Stimulated activated naive CD4-positive, alpha-beta T cell (primary cell): ENCODE measurements at regions not wholly inside any gene's neighbourhood (a gene's known extent, or its start where the extent isn't known, plus 50 kb on each side); places are given as distances from the start of the nearest gene placed in this dataset.
A peak's percentile ranks its signal among the peaks of the same experiment; 100 is the strongest.

Experiments
- DNase-seq, 6 experiments: peaks; one replicate each; lab custom pipeline; 2025; lab: John Stamatoyannopoulos, UW

DNA sequence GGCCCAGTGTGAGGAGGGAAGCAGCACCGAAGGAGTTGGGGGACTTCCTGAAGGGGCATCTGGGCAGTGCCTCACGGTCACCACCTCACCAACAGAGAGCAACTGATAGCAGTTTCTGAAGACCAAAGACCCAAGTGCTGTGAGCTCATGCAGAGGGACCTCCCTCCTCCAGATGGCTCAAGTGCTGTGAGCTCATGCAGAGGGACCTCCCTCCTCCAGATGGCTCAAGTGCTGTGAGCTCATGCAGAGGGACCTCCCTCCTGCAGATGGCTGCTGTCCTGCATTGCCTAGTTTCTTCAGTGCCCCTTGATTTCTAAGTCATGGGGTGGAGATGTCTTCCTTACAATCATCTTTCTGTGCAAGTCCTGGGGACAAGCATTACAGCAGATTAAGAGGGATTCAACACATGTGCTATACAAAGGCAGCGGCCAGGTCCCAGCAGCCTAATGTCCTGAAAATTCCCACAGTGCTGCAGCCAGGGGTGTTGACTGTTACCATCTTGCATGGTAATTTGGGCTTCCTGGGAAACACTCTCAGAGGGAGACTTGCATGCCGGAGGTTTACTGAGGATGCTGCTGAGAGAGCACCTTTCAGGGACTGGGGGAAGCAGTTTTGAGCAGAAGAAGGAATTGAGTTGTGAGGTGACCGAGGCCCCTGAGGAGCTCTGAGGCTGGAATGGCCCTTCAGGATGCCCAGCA is 409.3 kb downstream of the GALR1 start:
- DNase-seq = no peak

DNA sequence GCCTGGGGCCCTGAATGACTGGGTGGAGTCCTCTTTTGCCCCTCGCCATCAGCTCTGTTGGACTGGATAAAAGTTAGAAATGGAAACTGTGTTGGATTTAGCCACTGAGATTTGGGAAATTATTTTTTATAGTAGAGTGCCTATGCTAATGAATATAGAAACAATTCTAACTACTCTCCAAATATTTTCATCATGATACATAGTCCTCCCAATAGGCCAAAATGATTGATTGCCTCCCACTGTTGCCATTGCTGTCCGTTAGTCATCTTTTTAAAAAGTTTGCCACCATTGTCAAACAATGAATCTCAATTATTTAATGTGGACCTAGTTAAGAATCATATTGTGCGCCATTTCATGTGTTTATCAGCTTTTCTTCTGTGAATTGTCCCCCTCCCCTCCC is 417.0 kb downstream of the GALR1 start:
- no peak for DNase-seq

DNA sequence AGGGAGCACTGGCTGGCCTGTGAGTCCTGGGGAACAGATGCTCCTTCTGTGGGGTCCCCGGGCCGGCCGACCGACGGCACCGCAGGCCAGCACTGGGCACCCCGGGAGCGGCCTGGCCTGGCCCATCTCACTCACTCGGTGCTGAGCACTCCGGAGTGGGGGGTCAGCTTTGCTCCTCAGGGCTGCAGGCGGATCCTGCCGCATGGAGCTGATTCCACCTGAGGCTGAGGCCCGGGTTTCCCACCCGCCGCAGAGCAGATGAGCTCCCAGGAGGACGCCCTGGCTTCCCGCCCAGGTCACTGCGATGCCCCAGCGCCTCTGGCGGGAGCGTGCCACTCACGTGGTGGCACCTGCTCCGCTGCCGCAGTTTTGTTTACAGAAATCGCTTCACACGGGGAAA is 418.6 kb downstream of the GALR1 start:
- DNase-seq = no peak

DNA sequence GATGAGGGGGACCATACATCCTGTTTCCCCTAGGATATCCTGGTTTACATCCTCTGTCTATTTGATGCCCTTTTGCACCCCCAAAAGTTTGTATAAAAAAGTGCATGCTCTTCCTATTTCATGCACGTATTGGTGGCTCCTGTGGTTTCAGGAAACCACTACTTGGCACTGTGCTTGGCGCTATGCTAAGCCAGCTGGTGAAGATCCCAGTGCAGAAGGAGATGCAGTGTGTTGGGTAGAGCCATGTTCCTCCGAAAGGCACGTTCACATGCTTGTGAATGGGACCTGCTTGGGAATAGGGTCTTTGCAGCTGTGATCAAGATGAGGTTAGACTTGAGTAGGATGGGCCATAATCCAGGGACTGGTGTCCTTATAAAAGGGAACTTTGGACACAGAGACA is 419.7 kb downstream of the GALR1 start:
- DNase-seq = no peak

DNA sequence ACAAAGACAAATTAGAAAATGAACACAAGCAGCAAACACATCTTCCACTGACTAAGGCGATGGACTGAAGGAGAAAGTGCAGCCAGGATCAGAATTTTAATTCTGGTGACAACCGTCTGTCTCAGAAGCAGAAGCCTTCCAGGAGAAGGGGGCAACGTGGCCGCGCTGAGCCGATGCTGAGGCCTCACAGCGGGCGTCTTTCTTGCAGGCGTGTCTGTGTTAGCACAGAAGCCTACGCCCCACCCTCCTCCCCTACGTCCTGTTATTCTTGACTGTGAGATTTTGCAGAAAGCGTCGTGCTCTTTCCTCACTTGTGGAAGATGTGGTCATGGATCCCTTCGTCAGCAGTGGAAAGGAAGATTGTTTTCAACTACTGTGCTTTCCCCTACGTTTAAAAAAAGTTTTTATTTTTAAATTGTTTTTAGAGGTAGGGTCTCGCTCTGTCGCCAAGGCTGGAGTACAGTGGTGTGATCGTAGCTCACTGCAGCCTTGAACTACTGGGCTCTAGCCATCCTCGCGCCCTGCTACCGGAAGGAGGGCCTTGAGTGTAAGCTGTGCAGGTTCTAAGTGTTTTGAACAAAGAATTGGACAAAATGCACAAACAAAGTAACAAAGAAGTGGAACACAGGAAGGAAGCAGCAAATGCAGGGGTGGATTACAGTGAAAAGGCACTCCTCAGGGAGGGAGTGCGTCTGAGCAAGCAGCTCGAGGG is 422.0 kb downstream of the GALR1 start:
- no peak for DNase-seq

DNA sequence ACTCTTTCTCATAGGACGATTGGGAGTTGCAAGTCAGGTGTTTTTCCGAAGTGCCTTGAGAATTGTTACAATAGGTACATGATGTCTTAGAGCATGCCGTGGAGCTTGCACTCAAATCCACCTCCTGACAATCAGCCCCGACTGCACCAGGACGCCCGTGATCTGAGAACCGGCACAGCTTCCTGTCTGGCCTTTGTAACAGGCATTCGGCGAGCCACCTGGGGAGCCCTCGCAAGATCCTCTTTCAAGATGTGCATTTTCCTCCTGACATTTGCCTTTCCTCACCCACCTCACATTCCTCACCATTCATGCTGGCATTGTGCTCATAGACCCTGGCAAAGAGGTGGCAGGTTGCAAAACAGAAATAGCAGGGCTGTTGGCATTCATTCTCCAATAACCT is 427.3 kb downstream of the GALR1 start:
- DNase-seq = no peak

DNA sequence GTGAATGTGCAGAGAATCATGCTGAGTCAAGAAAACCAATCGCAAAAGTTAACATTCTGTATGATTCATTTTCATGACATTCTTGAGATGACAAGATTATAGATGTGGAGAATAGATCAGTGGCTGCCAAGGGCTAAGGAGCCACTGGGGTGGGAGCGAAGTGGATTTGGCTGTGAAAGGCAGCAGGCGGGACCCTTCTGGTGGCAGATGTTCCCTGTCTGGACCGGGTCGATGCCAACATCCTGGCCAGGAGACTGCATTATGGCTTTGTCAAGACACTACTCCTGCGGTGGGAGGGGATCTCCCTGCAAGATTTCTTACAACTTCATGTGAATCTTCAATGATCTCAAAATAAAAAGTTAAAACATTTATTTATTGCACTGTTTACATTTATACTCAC is 427.9 kb downstream of the GALR1 start:
- DNase-seq = no peak

DNA sequence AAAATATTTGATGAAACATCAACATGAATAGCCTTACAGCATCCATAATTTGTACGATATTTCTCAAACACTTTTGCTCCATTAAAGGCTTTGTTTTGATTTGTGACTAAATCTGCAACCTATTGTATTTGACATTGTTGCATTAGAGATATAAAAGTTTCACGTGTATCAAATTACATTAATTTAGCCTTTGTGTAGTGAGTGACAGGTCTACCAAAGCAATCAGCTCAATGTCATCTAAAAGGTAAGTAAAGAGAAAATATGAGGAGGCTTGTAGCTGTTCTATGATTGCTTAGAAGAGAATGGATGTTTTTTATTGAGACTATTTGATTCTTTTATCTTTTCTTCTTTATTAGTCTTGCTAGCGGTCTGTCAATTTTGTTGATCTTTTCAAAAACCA is 430.2 kb downstream of the GALR1 start:
- DNase-seq = no peak

DNA sequence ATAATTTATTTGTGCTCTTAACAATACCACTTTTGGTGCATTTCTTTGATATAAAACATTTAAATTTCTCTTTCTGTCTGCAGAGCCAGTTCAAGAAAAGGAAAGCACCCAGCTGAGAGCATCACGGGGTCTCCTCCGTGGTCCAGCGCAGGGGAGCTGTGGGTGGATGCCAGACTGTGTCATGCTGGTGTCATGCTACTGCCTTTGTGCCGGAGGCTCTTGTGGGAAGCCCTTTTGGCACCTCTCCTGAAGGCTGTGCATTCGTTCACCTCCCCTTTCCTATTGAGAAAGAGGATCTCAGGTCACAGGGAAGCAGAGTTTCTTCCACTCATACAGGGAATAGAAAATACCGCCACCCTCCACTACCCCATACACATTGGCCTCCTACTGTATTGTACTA is 450.4 kb downstream of the GALR1 start:
- DNase-seq = no peak

DNA sequence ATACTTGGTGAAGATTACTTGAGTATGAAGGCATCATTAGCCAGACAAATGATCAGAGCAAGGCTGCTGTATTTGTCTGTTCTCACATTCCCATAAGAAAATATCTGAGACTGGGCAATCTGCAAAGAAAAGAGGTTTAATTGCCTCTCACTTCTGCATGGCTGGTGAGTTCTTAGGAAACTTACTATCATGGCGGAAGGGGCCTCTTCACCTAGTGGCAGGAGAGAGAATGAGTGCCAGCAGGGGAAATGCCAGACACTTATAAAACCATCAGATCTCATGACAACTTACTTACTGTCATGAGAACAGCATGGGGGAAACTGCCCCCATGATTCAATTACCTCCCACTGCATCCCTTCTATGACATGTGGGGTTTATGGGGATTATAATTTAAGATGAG is 452.3 kb downstream of the GALR1 start:
- DNase-seq = no peak

DNA sequence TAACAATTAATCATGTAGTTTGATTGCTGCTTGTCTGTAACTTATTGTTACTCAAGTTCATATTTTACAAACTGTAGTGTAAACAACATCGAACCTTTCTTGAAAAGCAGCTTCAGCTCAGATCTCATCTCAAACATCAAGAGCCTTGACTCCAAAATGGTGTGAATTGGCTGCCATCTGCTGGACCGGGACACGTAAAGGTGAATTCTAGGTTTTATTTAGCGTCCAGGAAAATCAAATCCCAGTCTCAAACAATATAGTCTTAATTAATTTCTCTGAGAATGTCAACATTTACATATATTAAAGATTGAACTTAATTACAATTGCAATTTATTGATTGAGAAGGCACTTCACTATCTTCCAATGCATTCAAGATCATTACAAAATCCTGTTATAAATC is 453.0 kb downstream of the GALR1 start:
- DNase-seq = peak in 2 of 6 experiments; percentile 2 to 13

DNA sequence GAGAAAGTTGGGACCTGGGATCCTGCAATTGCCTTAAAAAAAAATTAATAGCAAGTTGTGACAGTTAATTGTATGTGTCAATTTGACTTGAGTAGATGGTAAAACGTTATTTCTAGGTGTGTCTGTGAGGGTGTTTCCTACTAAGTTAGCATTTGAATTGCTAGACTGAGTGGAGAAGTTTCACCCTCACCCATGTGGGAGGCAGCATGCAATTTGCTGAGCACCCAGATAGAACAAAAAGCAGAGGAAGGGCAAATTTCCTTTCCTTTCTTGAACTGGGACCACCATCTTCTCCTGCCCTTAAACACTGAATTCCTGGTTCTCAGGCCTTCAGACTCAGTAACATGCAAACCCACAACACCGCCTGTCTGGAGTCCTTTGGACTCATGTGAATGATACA is 455.7 kb downstream of the GALR1 start:
- DNase-seq = no peak

DNA sequence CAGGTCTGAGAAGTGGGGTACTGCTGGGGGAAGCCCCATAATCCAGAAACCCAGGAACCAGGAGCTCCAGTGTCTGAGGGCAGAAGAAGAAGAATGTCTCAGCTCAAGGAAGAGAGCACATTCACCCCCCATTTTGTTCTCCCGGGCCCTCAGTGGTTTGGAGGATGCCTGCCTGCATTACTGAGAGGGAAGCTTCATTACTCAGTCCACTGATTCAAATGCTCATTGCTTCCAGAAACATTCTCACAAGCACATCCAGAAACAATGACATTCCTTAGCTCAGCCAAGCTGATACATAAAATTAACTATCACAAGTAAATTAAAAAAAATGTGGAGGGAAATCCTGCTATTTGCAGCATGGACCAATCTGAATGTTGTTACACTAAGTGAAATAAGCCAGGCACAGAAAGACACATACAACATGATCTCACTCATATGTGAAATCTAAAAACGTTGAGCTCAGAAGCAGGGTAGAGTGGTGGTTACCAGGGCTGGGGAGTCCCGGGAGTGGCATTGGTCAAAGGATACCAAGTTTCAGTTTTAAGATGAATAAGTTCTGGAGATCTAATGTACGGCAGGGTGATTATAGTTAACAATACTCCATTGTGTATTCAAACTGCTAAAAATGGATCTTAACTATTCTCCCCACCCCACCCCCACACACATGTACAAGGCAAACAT is 459.3 kb downstream of the GALR1 start:
- no peak for DNase-seq

DNA sequence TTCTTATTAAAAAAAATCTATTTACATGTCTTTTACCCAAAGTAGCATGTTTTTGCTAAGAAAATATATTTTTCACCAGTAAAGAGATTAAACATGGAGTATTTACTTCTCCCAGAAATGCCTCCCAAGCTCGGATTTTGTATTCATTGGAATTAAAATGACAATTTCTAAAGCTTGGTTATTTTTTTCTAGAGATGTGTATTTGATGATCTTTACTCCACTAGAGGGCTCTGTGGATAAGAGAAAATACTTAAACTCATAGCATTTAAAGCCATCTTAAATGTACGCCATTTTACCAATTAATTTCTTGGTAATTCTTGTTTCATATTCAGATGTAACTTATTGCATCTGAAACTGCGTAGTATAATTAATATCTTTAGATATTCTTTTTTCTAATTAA is 461.4 kb downstream of the GALR1 start:
- DNase-seq = no peak

DNA sequence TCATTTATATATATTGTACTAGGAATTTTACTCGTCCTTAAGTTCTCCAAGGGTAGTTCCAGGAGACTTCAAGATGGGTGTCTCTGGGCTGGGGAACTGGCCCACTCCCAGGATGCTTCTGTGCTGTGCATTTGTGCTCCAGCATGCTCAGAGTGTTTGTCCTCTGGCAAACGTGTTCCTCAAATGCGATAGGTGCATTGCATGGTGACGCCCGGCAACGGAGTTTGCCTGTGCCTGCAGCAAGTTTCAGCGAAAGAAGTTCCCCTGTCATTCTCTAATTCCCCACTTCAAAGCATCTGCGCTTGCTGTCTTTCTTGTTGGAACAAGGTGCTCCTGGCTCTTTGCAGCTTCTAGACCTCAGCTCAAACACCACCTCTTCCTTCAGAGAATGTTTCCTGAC is 465.1 kb downstream of the GALR1 start:
- DNase-seq = no peak

DNA sequence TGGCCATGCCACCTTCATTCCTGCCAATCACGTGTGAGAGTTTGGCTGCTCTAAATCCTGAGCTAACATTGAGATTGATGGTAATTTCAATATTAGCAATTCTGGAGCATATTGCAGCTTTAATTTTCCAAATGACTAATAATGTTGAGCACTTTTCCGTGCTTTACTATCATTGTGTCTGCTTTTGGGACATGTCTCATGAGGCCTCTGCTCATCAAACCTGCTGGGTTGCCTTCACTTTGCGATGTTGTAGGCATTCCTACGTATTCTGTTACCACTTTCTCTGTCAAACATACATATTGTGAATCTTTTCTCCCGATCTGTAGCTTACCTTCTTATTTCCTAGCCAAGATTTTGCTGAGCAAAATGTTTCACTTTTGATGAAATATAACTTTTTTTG is 466.6 kb downstream of the GALR1 start:
- DNase-seq = no peak

DNA sequence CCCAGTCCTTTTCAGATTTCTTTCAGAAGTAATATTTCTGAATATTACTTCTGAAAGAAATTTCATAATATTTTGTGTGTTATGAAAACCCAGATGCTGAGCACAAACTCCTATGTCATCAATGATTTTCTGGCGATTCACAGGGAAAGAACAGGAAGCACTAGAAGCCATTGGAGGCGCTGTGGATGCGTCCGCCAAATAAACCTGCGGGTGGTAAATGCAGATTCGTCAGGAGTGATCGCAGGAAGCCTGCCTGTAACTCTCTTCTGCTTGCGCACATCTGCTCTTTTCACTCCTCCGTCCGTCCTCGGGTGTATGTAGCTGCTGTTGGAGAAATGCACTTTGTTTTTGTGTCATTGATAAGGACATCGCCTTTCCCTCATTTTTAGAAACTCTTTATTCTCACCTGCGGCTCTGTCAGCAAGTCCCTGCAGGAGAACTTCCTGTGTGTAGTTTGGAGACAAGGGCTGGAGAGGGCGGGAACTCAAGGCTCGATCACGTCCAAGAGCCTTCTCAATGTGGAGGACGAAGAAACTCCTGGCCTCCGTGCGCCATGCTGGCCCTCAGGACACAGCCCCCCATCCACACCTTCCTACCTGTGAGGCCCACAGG is 483.8 kb downstream of the GALR1 start:
- DNase-seq = no peak

DNA sequence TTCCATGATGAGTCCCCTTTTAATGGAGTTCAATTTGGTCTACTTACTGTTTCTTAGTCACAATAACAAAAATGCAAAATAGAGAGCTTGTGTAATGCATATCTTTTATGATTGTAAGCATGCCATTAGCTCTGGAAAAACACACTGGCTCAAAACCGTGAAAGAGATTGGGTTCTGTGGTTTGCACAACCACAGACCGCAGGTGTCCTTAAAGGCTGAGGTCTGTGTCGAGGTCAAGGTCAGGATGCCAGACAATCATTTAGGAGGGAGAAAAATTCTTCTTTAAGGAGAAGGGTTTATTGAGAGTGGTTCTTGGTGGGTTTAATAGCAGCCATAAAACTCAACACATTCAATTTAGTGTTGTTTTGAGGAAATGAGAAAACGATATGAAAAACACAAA is 487.2 kb downstream of the GALR1 start:
- no peak for DNase-seq

DNA sequence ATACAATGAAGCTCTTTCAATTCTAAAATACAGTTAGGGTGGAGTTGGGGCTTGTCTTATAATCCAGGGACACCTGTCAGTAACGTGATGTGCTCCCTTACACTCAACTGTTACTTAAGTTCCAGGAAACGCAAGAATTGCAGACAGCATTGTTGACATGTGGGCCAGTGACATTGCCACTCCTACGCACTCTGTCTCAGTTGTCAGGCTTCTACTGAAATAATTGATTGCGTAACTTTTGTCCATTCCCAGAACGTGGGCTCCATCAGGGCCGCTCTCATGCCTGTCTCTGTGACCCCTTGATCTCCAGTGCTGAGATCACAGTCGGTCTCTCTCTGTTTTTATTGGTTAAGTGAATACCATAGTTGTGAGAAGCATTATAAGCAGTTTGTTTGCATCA is 487.8 kb downstream of the GALR1 start:
- no peak for DNase-seq

DNA sequence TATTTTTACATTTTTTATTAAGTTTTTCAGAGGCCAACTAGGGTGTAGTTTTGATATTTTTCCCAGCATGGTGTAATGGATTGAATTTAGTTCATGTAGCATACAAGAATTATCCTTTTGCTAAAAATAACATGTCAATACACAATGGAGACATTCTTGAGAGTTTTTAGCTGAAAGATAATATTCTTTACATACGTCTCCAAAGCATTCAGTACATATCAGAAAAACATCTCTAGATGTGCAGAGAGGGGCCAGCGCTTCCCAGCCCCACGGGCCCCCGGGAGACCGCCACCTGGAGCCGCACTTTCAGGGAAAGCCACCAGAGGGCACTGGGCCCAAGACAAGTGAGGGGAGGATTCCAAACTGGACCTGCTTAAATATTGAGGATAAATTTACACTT is 499.4 kb downstream of the GALR1 start:
- DNase-seq = no peak

DNA sequence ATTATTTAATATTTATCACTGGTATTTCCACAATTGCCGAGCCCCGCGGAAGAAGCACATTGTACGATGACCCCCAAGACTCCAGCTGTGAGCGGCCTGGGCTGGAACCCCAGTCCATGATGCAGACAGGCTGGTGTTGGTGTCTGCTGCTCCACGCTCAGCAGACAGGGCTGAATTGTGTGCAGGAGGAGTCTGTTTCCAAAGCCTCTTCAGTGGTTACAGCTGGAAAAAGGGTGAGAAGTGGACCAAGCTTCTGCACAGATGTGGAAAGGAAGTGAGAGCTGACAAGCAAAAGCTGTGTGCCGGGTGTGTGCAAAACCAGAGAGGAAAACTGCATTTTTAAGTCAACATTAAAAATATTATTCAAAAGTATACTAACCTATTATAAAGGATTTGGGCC is 500.4 kb downstream of the GALR1 start:
- DNase-seq = no peak

DNA sequence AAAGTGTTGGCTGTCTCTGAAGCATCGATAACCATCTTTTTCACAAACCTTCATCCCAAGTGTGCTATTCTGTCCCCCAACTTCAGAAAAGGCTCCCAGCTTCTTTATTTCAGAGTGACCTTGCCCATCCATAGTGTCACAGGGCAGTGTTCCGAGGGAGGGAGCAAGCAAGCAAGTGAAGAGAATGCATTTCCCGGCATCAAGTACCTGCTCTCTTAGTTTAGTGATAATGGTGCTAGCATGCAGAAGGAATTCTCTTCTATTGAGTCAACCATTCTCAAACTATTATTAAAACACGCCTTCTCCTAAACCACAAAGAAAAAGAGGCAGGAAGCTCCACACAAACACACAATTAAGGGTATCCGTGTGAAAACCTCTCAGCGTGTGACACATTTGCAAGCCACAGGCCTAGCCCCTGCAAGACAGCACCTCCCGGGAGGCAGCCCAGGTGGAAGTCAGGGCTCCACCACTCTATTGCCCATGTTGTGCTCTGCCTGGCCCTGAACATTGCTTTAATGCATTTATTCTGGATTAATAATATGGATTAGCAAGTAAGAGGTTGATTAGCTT is 504.9 kb downstream of the GALR1 start:
- DNase-seq = no peak

DNA sequence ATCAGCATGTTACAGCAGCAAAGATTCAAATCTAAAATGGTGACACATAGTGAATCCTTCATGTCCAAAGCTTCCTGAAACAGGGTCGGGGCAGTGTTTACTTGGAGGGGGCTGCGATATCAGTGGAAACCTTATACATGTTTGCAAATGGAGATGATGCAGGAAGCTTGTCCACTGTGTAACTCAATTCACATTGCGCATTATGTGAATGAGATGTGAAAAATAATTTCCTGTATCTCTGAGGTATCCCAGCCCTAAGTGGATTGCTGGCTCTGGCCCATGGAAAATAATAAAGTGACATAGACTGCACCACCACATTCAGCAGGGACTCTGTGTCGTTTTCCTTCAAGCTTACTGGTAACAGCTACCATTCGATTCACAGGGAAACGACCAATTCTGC is 505.5 kb downstream of the GALR1 start:
- no peak for DNase-seq
